ENCODE measurements at regions not wholly inside any gene's neighbourhood (a gene's known extent, or its start where the extent isn't known, plus 50 kb on each side); places are given as distances from the start of the nearest gene placed in this dataset.
"Not testable (repeated sequence)": the region's sequence is repeated elsewhere in the genome, so short reads cannot be mapped to it uniquely, and the experiment has no call there.

DNA sequence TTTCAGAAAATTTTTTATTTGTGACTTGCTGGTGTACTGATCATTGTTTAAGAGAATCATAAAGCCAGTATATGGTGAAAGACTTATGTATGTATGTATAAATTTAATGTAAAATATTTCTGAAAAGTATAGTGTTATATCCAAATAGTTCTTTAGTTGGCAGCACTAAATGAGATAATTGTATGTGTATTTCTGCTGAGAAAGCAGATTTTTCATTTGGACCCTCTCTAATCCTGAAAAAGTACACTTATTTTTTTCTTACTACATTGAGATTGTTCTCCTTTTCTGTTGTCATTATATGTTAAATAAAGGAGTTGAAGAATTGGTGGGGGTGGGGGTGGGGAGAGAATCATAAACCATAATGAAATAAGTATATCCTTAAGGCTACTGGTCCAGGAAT is 324.9 kb upstream of the SUCLG2 start:
- Mint-ChIP-seq H3K4me1 (no peaks in the 10 kb centered on the region), H3K27me3 (no peaks in the 10 kb centered on the region), H3K27ac (no peak overlapping the region), H3K36me3 (ENCODE audit: low read depth) (no peaks in the 10 kb centered on the region), H3K4me3 (no peak overlapping the region)
- no peak for DNase-seq
- no peaks in the 10 kb centered on the region for H3K9me3 ChIP-seq (ENCODE audit: control insufficient read depth, low read length, poor library complexity, severe bottlenecking)
- ATAC-seq: no peak

DNA sequence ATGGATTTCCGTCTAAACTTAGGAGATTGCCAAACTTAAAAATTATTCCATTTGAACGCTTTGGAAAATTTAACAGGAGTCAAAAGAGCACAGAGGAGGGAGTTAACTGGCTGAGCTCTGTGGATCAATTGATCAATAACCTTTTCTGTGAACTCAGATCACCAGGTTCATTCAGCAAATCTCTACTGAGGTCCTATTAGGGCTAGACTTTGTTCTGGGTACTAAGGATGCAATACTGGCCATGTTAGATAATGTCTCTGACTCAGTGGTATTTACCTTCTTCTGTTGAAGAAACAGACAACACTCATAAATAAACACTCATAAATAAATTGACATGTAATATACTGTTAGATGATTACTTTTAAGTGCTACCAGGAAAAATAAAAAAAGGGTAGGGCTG is 323.4 kb upstream of the SUCLG2 start:
- no peaks in the 10 kb centered on the region for H3K9me3 ChIP-seq (ENCODE audit: control insufficient read depth, low read length, poor library complexity, severe bottlenecking)
- Mint-ChIP-seq H3K4me1 (no peaks in the 10 kb centered on the region), H3K27me3 (no peaks in the 10 kb centered on the region), H3K36me3 (ENCODE audit: low read depth) (no peaks in the 10 kb centered on the region), H3K27ac (no peak overlapping the region), H3K4me3 (no peak overlapping the region)
- DNase-seq (no peak), ATAC-seq (no peak)

DNA sequence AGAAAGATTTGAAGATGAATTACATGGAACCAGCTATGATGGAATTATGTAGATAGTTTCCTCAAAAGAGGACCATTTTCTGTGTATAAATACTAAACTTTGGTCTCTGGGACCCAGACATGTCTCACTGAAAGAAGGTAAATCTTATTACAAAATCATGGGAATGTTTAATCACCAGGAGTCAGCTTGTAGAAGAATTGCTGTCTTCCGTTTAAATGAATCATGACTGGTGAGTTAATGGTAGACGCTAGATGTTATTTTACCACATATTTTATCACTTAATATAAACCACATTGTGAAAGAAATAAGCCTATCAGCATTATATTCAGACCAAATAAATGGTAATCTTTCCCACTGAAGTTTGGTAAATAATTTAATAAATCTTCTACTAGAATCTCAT is 322.3 kb upstream of the SUCLG2 start:
- Mint-ChIP-seq H3K27me3 (no peaks in the 10 kb centered on the region), H3K27ac (no peak overlapping the region), H3K4me1 (no peaks in the 10 kb centered on the region), H3K36me3 (ENCODE audit: low read depth) (no peaks in the 10 kb centered on the region), H3K4me3 (no peak overlapping the region)
- no peak for ATAC-seq
- DNase-seq: no peak
- H3K9me3 ChIP-seq (ENCODE audit: control insufficient read depth, low read length, poor library complexity, severe bottlenecking): no peaks in the 10 kb centered on the region

DNA sequence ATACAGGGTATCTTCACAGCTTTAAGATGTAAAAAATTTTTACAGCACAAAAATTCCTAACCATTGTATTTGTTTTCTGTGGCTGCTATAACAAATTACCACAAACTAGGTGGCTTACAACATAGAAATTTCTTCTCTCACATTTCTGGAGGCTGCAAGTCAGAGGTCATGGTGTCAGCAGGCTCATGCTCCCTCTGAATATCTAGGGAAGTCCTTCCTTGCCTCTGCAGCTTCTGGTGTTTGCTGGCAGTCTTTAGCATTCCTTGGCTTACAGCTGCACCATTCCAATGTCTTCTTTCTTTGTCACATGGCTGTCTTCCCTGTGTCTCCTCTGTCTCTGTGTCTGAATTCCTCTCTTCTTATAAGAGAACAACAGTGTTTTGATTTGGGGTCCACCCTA is 310.2 kb upstream of the SUCLG2 start:
- ATAC-seq: no peak
- H3K36me3 Mint-ChIP-seq (ENCODE audit: low read depth): no peaks in the 10 kb centered on the region
- H3K27ac Mint-ChIP-seq: no peak overlapping the region
- no peaks in the 10 kb centered on the region for H3K27me3 Mint-ChIP-seq
- H3K4me3 Mint-ChIP-seq: no peak overlapping the region
- no peak for DNase-seq
- H3K9me3 ChIP-seq (ENCODE audit: control insufficient read depth, low read length, poor library complexity, severe bottlenecking): no peaks in the 10 kb centered on the region
- H3K4me1 Mint-ChIP-seq: no peaks in the 10 kb centered on the region

DNA sequence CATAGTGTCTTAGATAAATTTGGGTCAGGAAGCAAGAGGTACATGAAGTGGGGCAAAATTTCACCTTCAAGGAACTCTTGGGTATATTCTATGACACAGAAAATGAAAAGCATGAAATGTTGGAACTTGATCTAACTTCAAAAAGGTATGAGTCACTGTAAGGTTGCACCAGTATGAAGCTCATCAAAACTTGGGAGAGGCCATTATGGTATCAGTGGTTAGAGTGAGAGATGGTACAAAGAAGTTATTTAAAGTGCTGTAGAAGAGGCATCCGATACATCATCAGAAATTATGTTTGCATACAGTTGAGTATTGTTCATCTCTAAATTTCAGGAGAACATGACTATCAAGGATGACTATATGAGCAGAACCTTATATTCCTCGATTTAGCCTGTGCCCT is 302.9 kb upstream of the SUCLG2 start:
- DNase-seq (no peak), ATAC-seq (no peak)
- Mint-ChIP-seq H3K4me3 (no peak overlapping the region), H3K36me3 (ENCODE audit: low read depth) (peaks cover 3% of the 10 kb centered on the region), H3K27ac (no peak overlapping the region), H3K4me1 (no peaks in the 10 kb centered on the region), H3K27me3 (no peaks in the 10 kb centered on the region)
- no peaks in the 10 kb centered on the region for H3K9me3 ChIP-seq (ENCODE audit: control insufficient read depth, low read length, poor library complexity, severe bottlenecking)

DNA sequence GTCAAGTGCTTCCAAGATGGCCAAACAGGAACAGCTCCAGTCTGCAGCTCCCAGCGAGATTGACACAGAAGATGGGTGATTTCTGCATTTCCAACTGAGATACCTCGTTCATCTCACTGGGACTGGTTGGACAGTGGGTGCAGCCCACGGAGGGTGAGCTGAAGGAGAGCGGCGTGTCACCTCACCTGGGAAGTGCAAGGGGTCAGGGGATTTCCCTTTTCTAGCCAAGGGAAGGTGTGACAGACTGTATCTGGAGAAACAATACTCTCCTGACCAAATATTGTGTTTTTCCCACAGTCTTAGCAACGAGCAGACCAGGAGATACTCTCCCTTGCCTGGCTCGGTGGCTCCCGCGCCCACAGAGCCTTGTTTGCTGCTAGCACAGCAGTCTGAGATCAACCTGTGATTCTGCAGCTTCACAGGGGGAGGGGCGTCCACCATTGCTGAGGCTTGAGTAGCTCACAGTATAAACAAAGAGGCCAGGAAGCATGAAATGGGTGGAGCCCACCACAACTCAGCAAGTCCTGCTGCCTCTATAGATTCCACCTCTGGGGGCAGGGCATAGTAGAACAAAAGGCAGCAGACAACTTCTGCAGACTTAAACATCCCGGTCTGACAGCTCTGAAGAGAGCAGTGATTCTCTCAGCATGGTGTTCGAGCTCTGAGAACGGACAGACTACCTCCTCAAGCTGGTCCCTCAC is 293.5 kb upstream of the SUCLG2 start:
- no peaks in the 10 kb centered on the region for H3K27me3 Mint-ChIP-seq
- H3K36me3 Mint-ChIP-seq (ENCODE audit: low read depth): no peaks in the 10 kb centered on the region
- H3K9me3 ChIP-seq (ENCODE audit: control insufficient read depth, low read length, poor library complexity, severe bottlenecking): no peaks in the 10 kb centered on the region
- H3K4me3 Mint-ChIP-seq: peak overlapping the region; percentile 82
- H3K4me1 Mint-ChIP-seq: peaks cover 7% of the 10 kb centered on the region
- DNase-seq (peak in 2 of 3 donors; percentile 23 to 44), ATAC-seq (peak; percentile 97)
- peak overlapping the region; percentile 3 for H3K27ac Mint-ChIP-seq

DNA sequence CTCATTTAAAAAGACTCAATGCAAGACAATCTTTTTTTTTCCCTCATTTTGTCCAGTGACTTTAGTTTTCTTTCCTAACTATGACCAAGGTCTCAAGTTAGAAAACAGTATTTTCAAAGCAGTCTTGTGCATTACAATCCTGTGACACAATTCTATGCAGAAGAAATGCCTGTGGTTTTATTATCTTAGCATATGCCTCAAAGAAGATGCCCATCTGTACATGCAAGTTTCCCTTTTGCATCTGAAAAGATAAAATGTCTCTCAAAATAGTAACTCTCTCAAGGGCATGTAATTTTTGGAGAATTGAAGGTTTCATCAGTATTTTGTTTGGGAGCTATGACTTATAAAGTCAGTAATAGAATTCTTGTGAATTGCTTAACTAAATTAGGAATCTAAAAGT is 292.0 kb upstream of the SUCLG2 start:
- Mint-ChIP-seq H3K36me3 (ENCODE audit: low read depth) (no peaks in the 10 kb centered on the region), H3K27ac (no peak overlapping the region), H3K4me1 (peaks cover 8% of the 10 kb centered on the region), H3K4me3 (no peak overlapping the region), H3K27me3 (no peaks in the 10 kb centered on the region)
- no peaks in the 10 kb centered on the region for H3K9me3 ChIP-seq (ENCODE audit: control insufficient read depth, low read length, poor library complexity, severe bottlenecking)
- DNase-seq: no peak
- no peak for ATAC-seq

DNA sequence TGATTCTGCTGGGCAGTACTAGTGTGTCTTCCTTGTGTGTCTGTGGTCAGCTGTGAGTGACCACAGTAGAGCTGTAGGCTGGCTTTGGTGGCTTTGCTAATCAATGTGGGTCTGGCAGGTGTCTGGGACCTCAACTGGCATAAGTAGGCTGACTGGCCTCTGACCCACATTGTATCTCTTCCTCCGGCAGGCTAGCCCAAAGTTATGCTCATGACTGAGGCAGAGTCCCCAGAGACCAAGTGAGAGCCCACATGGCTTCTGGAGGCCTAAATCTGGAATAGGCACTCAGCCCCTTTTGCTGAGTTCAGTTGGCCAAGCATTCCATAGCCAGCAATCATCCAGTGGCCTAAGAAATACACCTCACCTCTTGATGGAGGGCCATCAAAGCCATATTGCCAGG is 289.1 kb upstream of the SUCLG2 start:
- H3K36me3 Mint-ChIP-seq (ENCODE audit: low read depth): no peaks in the 10 kb centered on the region
- no peak for ATAC-seq
- peaks cover 12% of the 10 kb centered on the region for H3K4me1 Mint-ChIP-seq
- H3K4me3 Mint-ChIP-seq: no peak overlapping the region
- no peaks in the 10 kb centered on the region for H3K27me3 Mint-ChIP-seq
- no peak overlapping the region for H3K27ac Mint-ChIP-seq
- DNase-seq: no peak
- no peaks in the 10 kb centered on the region for H3K9me3 ChIP-seq (ENCODE audit: control insufficient read depth, low read length, poor library complexity, severe bottlenecking)

DNA sequence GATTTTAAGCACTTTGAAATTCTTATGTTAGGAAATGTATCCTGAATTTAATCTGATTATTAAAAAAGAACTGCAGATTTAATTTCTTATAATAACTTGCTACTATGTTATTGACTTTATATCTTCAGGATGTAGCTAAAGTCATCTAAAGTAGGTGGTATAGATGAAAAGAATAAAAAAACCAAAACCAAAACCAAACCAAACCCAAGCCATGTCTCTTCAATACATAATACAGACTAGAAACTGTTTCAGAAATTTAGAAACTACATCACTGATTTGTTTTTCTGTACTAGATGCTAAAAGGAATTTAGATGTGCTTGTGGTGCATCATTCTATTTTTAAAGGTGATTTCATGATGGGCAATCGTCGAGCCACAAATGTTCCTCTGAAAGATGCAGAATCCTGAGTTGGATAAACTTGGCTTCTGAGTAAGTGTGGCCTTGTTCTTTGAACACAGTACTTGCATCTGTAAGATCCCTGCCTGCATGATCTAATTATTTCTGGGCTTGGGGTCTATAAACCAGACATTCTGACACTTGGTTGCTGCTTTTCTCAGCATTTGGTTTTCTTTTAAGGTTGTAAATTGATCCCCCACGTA is 287.1 kb upstream of the SUCLG2 start:
- H3K9me3 ChIP-seq (ENCODE audit: control insufficient read depth, low read length, poor library complexity, severe bottlenecking): no peaks in the 10 kb centered on the region
- Mint-ChIP-seq H3K4me3 (no peak overlapping the region), H3K4me1 (peaks cover 6% of the 10 kb centered on the region), H3K27me3 (no peaks in the 10 kb centered on the region), H3K27ac (no peak overlapping the region), H3K36me3 (ENCODE audit: low read depth) (no peaks in the 10 kb centered on the region)
- ATAC-seq (no peak), DNase-seq (no peak)

DNA sequence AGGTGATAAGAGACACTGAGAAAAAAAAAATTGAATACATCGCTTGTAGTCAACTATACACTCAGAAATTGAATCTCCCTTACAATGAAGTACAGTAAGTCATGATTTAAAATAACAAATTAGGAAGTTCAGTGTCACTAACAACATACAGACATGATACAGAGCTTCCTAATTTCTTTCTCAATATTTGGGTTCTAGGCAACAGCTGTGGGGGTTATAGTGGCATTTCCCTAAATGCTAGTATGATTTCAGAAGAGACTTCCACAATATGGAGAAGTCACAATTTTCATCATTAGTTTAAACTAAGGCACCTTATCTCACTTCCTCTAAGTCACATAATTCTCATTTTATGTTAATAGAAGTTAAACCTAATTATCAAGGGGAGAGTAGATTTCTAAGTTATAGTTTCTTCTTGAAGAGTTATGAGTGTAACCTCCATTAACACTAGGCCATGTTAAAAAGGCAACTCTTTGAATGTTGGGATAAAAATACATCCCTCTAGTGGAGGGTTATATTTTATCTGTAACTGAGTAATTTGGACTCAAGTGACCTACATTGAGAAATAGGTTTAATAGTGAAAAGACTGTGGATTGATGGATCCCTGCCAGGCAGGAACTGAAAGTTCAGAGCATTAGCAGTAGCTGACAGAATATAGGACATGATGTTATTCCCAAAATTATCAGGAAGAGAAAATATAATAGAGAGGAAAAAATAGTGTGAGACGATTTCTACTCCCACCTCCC is 286.0 kb upstream of the SUCLG2 start:
- ATAC-seq: no peak
- no peaks in the 10 kb centered on the region for H3K27me3 Mint-ChIP-seq
- no peak overlapping the region for H3K27ac Mint-ChIP-seq
- H3K9me3 ChIP-seq (ENCODE audit: control insufficient read depth, low read length, poor library complexity, severe bottlenecking): no peaks in the 10 kb centered on the region
- no peak overlapping the region for H3K4me3 Mint-ChIP-seq
- no peaks in the 10 kb centered on the region for H3K36me3 Mint-ChIP-seq (ENCODE audit: low read depth)
- DNase-seq: no peak
- H3K4me1 Mint-ChIP-seq: peaks cover 6% of the 10 kb centered on the region

DNA sequence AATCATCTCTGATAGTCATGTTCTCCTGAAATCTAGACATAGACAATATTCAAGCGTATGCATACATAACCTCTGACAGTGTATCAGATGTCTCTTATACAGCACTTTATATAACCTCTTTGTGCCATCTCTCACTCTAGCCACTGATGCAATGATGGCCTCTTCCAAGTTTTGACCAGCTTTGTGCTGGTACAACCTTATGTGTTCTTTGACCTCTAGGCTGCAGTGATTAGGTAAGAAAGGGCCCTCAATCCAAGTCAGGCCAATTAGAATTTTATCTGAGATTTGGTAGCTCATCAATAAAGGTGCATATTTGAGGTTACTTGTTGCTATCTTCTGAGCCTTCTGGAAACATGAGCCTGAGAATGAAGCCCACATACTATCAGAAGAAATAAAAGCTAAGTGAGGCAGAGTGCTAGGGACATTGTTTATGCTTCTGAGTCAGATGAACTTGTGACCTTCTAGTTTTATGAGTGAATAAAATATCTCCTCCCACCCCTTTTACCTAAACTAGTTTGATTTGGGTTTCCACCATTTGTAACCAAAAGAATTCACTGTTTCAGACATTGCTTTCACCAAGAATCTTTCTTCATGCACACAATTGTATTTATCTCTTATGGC is 283.2 kb upstream of the SUCLG2 start:
- peaks cover 6% of the 10 kb centered on the region for H3K4me1 Mint-ChIP-seq
- H3K9me3 ChIP-seq (ENCODE audit: control insufficient read depth, low read length, poor library complexity, severe bottlenecking): no peaks in the 10 kb centered on the region
- H3K36me3 Mint-ChIP-seq (ENCODE audit: low read depth): no peaks in the 10 kb centered on the region
- DNase-seq (no peak), ATAC-seq (no peak)
- H3K27ac Mint-ChIP-seq: no peak overlapping the region
- H3K27me3 Mint-ChIP-seq: no peaks in the 10 kb centered on the region
- no peak overlapping the region for H3K4me3 Mint-ChIP-seq

DNA sequence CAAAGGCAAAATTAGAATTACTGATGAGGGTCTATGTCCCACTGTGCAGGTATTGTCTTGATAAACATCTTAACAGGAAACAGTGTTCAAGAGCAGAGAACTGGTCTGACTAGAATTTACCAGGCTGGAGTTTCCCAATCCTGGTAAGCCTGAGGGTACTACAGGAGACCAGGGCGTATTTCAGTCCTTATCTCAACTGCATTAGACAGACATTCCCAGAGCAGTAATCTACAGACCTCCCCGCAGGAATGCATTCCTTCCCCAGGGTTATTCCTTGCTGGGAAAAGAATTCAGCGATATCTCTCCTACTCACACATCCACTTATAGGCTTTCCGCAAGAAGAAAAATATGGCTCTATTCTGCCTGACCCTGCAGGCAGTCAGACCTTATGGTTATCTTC is 276.0 kb upstream of the SUCLG2 start:
- H3K4me1 Mint-ChIP-seq; H3K9me3 ChIP-seq (ENCODE audit: control insufficient read depth, low read length, poor library complexity, severe bottlenecking); H3K27me3 Mint-ChIP-seq; H3K27ac Mint-ChIP-seq; H3K36me3 Mint-ChIP-seq (ENCODE audit: low read depth); ATAC-seq; DNase-seq; H3K4me3 Mint-ChIP-seq: not testable (repeated sequence)

DNA sequence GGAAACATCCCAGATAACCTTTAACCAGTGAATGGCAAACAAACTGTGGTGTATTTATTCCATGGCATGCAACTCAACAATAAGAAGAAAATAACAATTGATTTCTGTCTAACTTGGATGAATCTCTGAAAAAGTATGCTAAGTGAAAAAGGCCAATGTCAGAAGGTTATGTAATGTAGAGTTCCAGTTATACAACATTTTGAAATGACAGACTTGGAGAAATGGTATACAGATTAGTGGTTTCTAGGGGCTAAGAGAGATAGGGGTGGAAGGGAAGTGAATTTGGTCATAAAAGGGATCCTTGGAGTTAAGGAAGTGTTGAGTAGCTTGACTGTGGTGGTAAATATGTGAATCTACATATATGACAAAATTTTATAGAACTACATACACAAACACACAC is 269.4 kb upstream of the SUCLG2 start:
- ATAC-seq (no peak), DNase-seq (no peak)
- Mint-ChIP-seq H3K27ac (no peak overlapping the region), H3K4me1 (peaks cover 2% of the 10 kb centered on the region), H3K4me3 (no peak overlapping the region), H3K36me3 (ENCODE audit: low read depth) (no peaks in the 10 kb centered on the region), H3K27me3 (no peaks in the 10 kb centered on the region)
- H3K9me3 ChIP-seq (ENCODE audit: control insufficient read depth, low read length, poor library complexity, severe bottlenecking): no peaks in the 10 kb centered on the region

All from T-helper 17 cell (primary cell).